Vagina (tissue), 2 donors: ENCODE measurements at regions not wholly inside any gene's neighbourhood (a gene's known extent, or its start where the extent isn't known, plus 50 kb on each side); places are given as distances from the start of the nearest gene placed in this dataset.

Source experiments
- CTCF ChIP-seq, 3 experiments: fragments of 450-650 bp in 2 of 3; fragments of 200-600 bp in 1 of 3; sonication (generic) in 1 of 3; IDR thresholded peaks; one replicate each; pipeline ENCODE4 v1.5.1; 2017 to 2019; ENCODE audit warnings: antibody characterized with exemption in 3 of 3, mild to moderate bottlenecking in 2 of 3, moderate library complexity in 2 of 3
- POLR2A ChIP-seq, 2 donors: fragments of 450-650 bp; IDR thresholded peaks; one replicate each; pipeline ENCODE4 v1.6.1; 2017; ENCODE audit warnings: antibody characterized with exemption in 2 of 2, mild to moderate bottlenecking in 2 of 2, moderate library complexity in 2 of 2
- POLR2AphosphoS5 ChIP-seq, 2 donors: sonication (generic); formaldehyde crosslinking; IDR thresholded peaks; one replicate each; pipeline ENCODE4 v1.9.0; 2017; ENCODE audit warnings: antibody characterized with exemption in 2 of 2, mild to moderate bottlenecking in 2 of 2, low read depth in 1 of 2; ENCODE audit not compliant: insufficient read depth in 1 of 2

GRCh38 chr10:56782503-56782902 is 421.4 kb upstream of the ZWINT start:
- TF ChIP-seq CTCF (IDR thresholded peaks at IDR 0.05) (no peak), POLR2A (IDR thresholded peaks at IDR 0.05) (no peak), POLR2AphosphoS5 (IDR thresholded peaks at IDR 0.05; ENCODE audit: insufficient read depth in 1 of 2, low read depth in 1 of 2) (no peak)
